B cell (primary cell): ENCODE measurements at regions not wholly inside any gene's neighbourhood (a gene's known extent, or its start where the extent isn't known, plus 50 kb on each side); places are given as distances from the start of the nearest gene placed in this dataset.

Experiments
- ATAC-seq: fragments of 200-7000 bp; cut with Tn5 transposase; one replicate; pipeline ENCODE4 v1.10.0; 2021; ENCODE audit warnings: low read depth, mild to moderate bottlenecking, moderate number of reproducible peaks, moderate library complexity
- CTCF ChIA-PET: fragments of 350-600 bp; sonication (Branson Sonifier 250); formaldehyde crosslinking; loops from one replicate; lab custom pipeline; 2021; ENCODE audit warnings: antibody characterized with exemption, inconsistent platforms; lab: Charles Lee
- POLR2A ChIA-PET: fragments of 350-600 bp; sonication (Branson Sonifier 250); formaldehyde crosslinking; loops from one replicate; lab custom pipeline; 2021; ENCODE audit warnings: antibody characterized with exemption; lab: Charles Lee
- DNase-seq: peaks from one replicate; pipeline ENCODE4 v3.0.0; 2013
- H2AFZ ChIP-seq: 2 replicates; pipeline ENCODE4 v1.6.1; 2012; ENCODE audit warnings: mild to moderate bottlenecking, low read depth, low read length; ENCODE audit not compliant: insufficient read depth, poor library complexity, severe bottlenecking
- H3K27ac ChIP-seq, 2 donors: 1 replicate in 1 of 2; 2 replicates in 1 of 2; pipeline ENCODE4 v1.5.1; 2012 to 2013; ENCODE audit warnings: low read length in 2 of 2, mild to moderate bottlenecking in 2 of 2, moderate library complexity in 1 of 2
- H3K27me3 ChIP-seq, 4 experiments: fragments of 200-600 bp in 1 of 4; sonication (generic) in 1 of 4; replicated peaks in 1 of 4; 1 replicate in 2 of 4; 2 replicates in 2 of 4; pipeline versions ENCODE4 v1.6.1 to v1.7.0; 2013 to 2016; ENCODE audit warnings: low read length in 3 of 4, mild to moderate bottlenecking in 2 of 4, mixed read lengths in 1 of 4, moderate library complexity in 1 of 4; ENCODE audit not compliant: insufficient read depth in 4 of 4, control insufficient read depth in 3 of 4; ENCODE audit errors: control extremely low read depth in 1 of 4
- H3K36me3 ChIP-seq, 2 experiments: replicated peaks in 1 of 2; 1 replicate in 1 of 2; 2 replicates in 1 of 2; pipeline versions ENCODE4 v1.6.1 to v1.7.1; 2013; ENCODE audit warnings: low read length in 1 of 2; ENCODE audit not compliant: insufficient read depth in 2 of 2, control insufficient read depth in 1 of 2; ENCODE audit errors: control extremely low read depth in 1 of 2, extremely low read depth in 1 of 2
- H3K4me1 ChIP-seq, 2 donors: fragments of 200-600 bp in 1 of 2; sonication (generic) in 1 of 2; 1 replicate in 1 of 2; 2 replicates in 1 of 2; pipeline versions ENCODE4 v1.5.1 to v1.6.1; 2013 to 2017; ENCODE audit warnings: low read length in 2 of 2; ENCODE audit not compliant: control insufficient read depth in 2 of 2, insufficient read depth in 2 of 2
- H3K4me2 ChIP-seq: replicated peaks from 2 replicates; pipeline ENCODE3; 2012; ENCODE audit warnings: mild to moderate bottlenecking, low read depth, low read length; ENCODE audit not compliant: poor library complexity, severe bottlenecking
- H3K4me3 ChIP-seq, 5 experiments: fragments of 200-600 bp in 1 of 5; sonication (generic) in 1 of 5; 1 replicate in 3 of 5; 2 replicates in 2 of 5; pipeline versions ENCODE4 v1.5.1 to v1.7.0; 2011 to 2016; ENCODE audit warnings: low read length in 4 of 5, mild to moderate bottlenecking in 4 of 5, low read depth in 2 of 5, control low read depth in 1 of 5, moderate library complexity in 1 of 5; ENCODE audit not compliant: insufficient read depth in 1 of 5; ENCODE audit errors: control extremely low read depth in 1 of 5, extremely low read depth in 1 of 5
- H3K79me2 ChIP-seq: fragments of 200-600 bp; sonication (generic); one replicate; pipeline ENCODE4 v1.6.0; 2016; ENCODE audit warnings: low read length; ENCODE audit not compliant: control insufficient read depth, insufficient read depth
- H3K9ac ChIP-seq: fragments of 200-600 bp; sonication (generic); 2 replicates; pipeline ENCODE4 v1.6.1; 2017; ENCODE audit warnings: mild to moderate bottlenecking, low read length, moderate library complexity
- H3K9me3 ChIP-seq, 3 donors: one replicate each; pipeline versions ENCODE4 v1.6.1 to v1.7.1; 2013; ENCODE audit warnings: low read length in 2 of 3; ENCODE audit not compliant: control insufficient read depth in 2 of 3, insufficient read depth in 1 of 3; ENCODE audit errors: control extremely low read depth in 1 of 3
- H4K20me1 ChIP-seq: 2 replicates; pipeline ENCODE4 v1.6.0; 2012; ENCODE audit warnings: mild to moderate bottlenecking, low read length; ENCODE audit not compliant: insufficient read depth, control insufficient read depth, poor library complexity, severe bottlenecking
- H3K27ac Mint-ChIP-seq: one replicate; pipeline ENCODE4 v1.8.0; 2021; ENCODE audit warnings: mixed read lengths
- H3K27me3 Mint-ChIP-seq: one replicate; pipeline ENCODE4 v1.8.0; 2021; ENCODE audit warnings: mixed read lengths
- H3K4me1 Mint-ChIP-seq: one replicate; pipeline ENCODE4 v1.8.0; 2021; ENCODE audit warnings: mixed read lengths
- H3K4me3 Mint-ChIP-seq: one replicate; pipeline ENCODE4 v1.8.0; 2021; ENCODE audit warnings: mixed read lengths
- H3K9me3 Mint-ChIP-seq: one replicate; pipeline ENCODE4 v1.8.0; 2022; ENCODE audit warnings: mixed read lengths; ENCODE audit not compliant: insufficient read depth
- CTCF ChIP-seq: fragments of 200-600 bp; IDR thresholded peaks from one replicate; pipeline ENCODE4 v1.8.0; 2022; ENCODE audit warnings: antibody characterized with exemption, mild to moderate bottlenecking
- EZH2 ChIP-seq: IDR thresholded peaks from 2 replicates; pipeline ENCODE4 v1.6.1; 2012; ENCODE audit warnings: borderline replicate concordance, low read depth, mild to moderate bottlenecking, moderate library complexity, low read length; ENCODE audit not compliant: insufficient read depth, poor library complexity, severe bottlenecking
- WGBS: methylation state at CpG from one replicate; pipeline ENCODE4 v1.1.5; 2013; ENCODE audit warnings: missing lambda C conversion rate; ENCODE audit not compliant: insufficient coverage; 5-methylcytosine and 5-hydroxymethylcytosine counted together
- intact Hi-C: fragments of 100-400 bp; cut with micrococcal nuclease; formaldehyde crosslinking; loops from one replicate; pipeline ENCODE4 v1.10.0; 2022

- ATAC-seq (no peak), DNase-seq (no peak)
- no peaks in the 10 kb centered on the region for H3K36me3 ChIP-seq
- H3K4me1 Mint-ChIP-seq = no peaks in the 10 kb centered on the region
- no peaks in the 10 kb centered on the region for H3K27me3 Mint-ChIP-seq
- H3K9me3 Mint-ChIP-seq = peaks cover 2% of the 10 kb centered on the region
- no peaks in the 10 kb centered on the region for H4K20me1 ChIP-seq
- H3K9me3 ChIP-seq = peaks cover 0 to 9% (median 0%) of the 10 kb centered on the region in 3 donors
- no peak overlapping the region for H3K27ac ChIP-seq
- no peak overlapping the region for H3K4me3 ChIP-seq
- TF ChIP-seq EZH2 (no peak), CTCF (no peak)
- no peaks in the 10 kb centered on the region for H3K27me3 ChIP-seq
- no peak overlapping the region for H3K9ac ChIP-seq
- no peak overlapping the region for H2AFZ ChIP-seq
- no peak overlapping the region for H3K4me3 Mint-ChIP-seq
- POLR2A ChIA-PET = no interaction called here
- no peaks in the 10 kb centered on the region for H3K4me1 ChIP-seq
- H3K4me2 ChIP-seq = no peak overlapping the region
- no peaks in the 10 kb centered on the region for H3K79me2 ChIP-seq
- CTCF ChIA-PET = no interaction called here
- no peak overlapping the region for H3K27ac Mint-ChIP-seq
- intact Hi-C loops = no loop called here
Observed at GRCh38 chr4:177632481-177632880, 190.2 kb upstream of the AGA start.

- intact Hi-C loops = no loop called here
- H3K4me1 Mint-ChIP-seq = no peaks in the 10 kb centered on the region
- CTCF ChIA-PET = no interaction called here
- ATAC-seq = no peak
- no peaks in the 10 kb centered on the region for H4K20me1 ChIP-seq
- H3K79me2 ChIP-seq = no peaks in the 10 kb centered on the region
- H3K4me1 ChIP-seq = no peaks in the 10 kb centered on the region
- no peak overlapping the region for H3K4me3 ChIP-seq
- no peaks in the 10 kb centered on the region for H3K27me3 ChIP-seq
- no peaks in the 10 kb centered on the region for H3K27me3 Mint-ChIP-seq
- no peak overlapping the region for H3K27ac Mint-ChIP-seq
- peaks cover 2% of the 10 kb centered on the region for H3K9me3 Mint-ChIP-seq
- H3K9me3 ChIP-seq = peaks cover 0 to 4% (median 0%) of the 10 kb centered on the region in 3 donors
- H3K36me3 ChIP-seq = no peaks in the 10 kb centered on the region
- no peak overlapping the region for H3K27ac ChIP-seq
- no CpG with 5 or more reads among the region's 2 CpGs for WGBS
- no peak for DNase-seq
- H3K4me2 ChIP-seq = no peak overlapping the region
- TF ChIP-seq EZH2 (no peak), CTCF (no peak)
- POLR2A ChIA-PET = no interaction called here
- H3K4me3 Mint-ChIP-seq = no peak overlapping the region
- H3K9ac ChIP-seq = no peak overlapping the region
- H2AFZ ChIP-seq = no peak overlapping the region
Observed at GRCh38 chr4:177638871-177639270, 196.6 kb upstream of the AGA start.
